HCT116 (cell line): ENCODE measurements at regions not wholly inside any gene's neighbourhood (a gene's known extent, or its start where the extent isn't known, plus 50 kb on each side); places are given as distances from the start of the nearest gene placed in this dataset.

Experiments used
- ATAC-seq: fragments of 200-7000 bp; cut with Tn5 transposase; 2 replicates; pipeline ENCODE4 v1.9.1; 2020; ENCODE audit warnings: mild to moderate bottlenecking, moderate library complexity
- BruUV-seq: library from RNA; stranded (reverse); fragments of 400-500 nt; replicated peaks from 2 replicates; lab custom pipeline; 2021; lab: Mats Ljungman, UMichigan
- CTCF ChIA-PET: fragments of 300-600 bp; sonication (Branson Sonifier 250); formaldehyde crosslinking; loops from one replicate; lab custom pipeline; 2021; ENCODE audit warnings: antibody characterized with exemption; lab: Charles Lee
- POLR2A ChIA-PET: fragments of 300-600, 350-600 bp; sonication (Branson Sonifier 250); formaldehyde crosslinking; loops from one replicate; lab custom pipeline; 2021; ENCODE audit warnings: antibody characterized with exemption; lab: Charles Lee
- RAD21 ChIA-PET, 2 experiments: fragments of 300-600 bp; sonication (Branson Sonifier 250); formaldehyde crosslinking; loops; one replicate each; lab custom pipeline; 2023; ENCODE audit warnings: low total read pairs in 2 of 2; ENCODE audit not compliant: uncharacterized antibody in 2 of 2, unreplicated experiment in 2 of 2, low non-redundant PET in 1 of 2; lab: Charles Lee
- DNase-seq: peaks from one replicate; pipeline ENCODE4 v3.0.0-alpha.2; 2010; ENCODE audit warnings: low read depth, low spot score
- H2AFZ ChIP-seq: fragments of 200-600 bp; shearing (Covaris generic), sonication (generic); 2 replicates; pipeline ENCODE4 v1.6.1; 2017; ENCODE audit warnings: low read depth, mixed run types, mixed read lengths, antibody characterized with exemption, low read length; ENCODE audit not compliant: poor library complexity, severe bottlenecking
- H3K27ac ChIP-seq: 2 replicates; pipeline ENCODE4 v1.5.1; 2012; ENCODE audit warnings: low read depth, low read length
- H3K27me3 ChIP-seq: fragments of 200-600 bp; sonication (generic); 2 replicates; pipeline ENCODE4 v1.6.1; 2016; ENCODE audit warnings: mixed run types, low read length, mixed read lengths; ENCODE audit not compliant: insufficient read depth
- H3K36me3 ChIP-seq, 2 experiments: fragments of 200-500 bp in 1 of 2; fragments of 200-600 bp in 1 of 2; sonication (Bioruptor generic) in 1 of 2; sonication (generic) in 1 of 2; 2 replicates each; pipeline versions ENCODE4 v1.5.1 to v1.6.1; 2014 to 2016; ENCODE audit warnings: low read length in 2 of 2, inconsistent platforms in 1 of 2, mixed read lengths in 1 of 2, mixed run types in 1 of 2; ENCODE audit not compliant: insufficient read depth in 2 of 2, control insufficient read depth in 1 of 2
- H3K4me1 ChIP-seq, 2 experiments: fragments of 200-600 bp in 1 of 2; sonication (generic) in 1 of 2; 2 replicates each; pipeline versions ENCODE4 v1.5.1 to v1.6.1; 2012 to 2017; ENCODE audit warnings: low read length in 2 of 2, inconsistent platforms in 1 of 2, mild to moderate bottlenecking in 1 of 2, mixed read lengths in 1 of 2, mixed run types in 1 of 2, moderate library complexity in 1 of 2; ENCODE audit not compliant: insufficient read depth in 2 of 2, control insufficient read depth in 1 of 2
- H3K4me2 ChIP-seq: fragments of 200-600 bp; sonication (generic); 2 replicates; pipeline ENCODE4 v1.6.1; 2017; ENCODE audit warnings: mixed run types, low read length, mixed read lengths
- H3K4me3 ChIP-seq, 2 experiments: fragments of 200-600 bp in 1 of 2; sonication (generic) in 1 of 2; replicated peaks in 1 of 2; 2 replicates each; pipeline ENCODE4 v1.5.1; 2011 to 2016; ENCODE audit warnings: low read length in 2 of 2, control low read depth in 1 of 2, low read depth in 1 of 2, mild to moderate bottlenecking in 1 of 2, mixed read lengths in 1 of 2, mixed run types in 1 of 2
- H3K79me2 ChIP-seq: fragments of 200-600 bp; sonication (generic); 2 replicates; pipeline ENCODE4 v1.6.1; 2017; ENCODE audit warnings: mild to moderate bottlenecking, mixed run types, low read length, moderate library complexity, mixed read lengths; ENCODE audit not compliant: insufficient read depth
- H3K9ac ChIP-seq: fragments of 200-600 bp; sonication (generic); 2 replicates; pipeline ENCODE4 v1.6.1; 2016; ENCODE audit warnings: low read length, mixed read lengths
- H3K9me2 ChIP-seq: fragments of 200-600 bp; sonication (generic), shearing (Covaris generic); 2 replicates; pipeline ENCODE4 v1.6.1; 2017; ENCODE audit warnings: mixed run types, mild to moderate bottlenecking, moderate library complexity; ENCODE audit not compliant: insufficient read depth
- H3K9me3 ChIP-seq, 2 experiments: fragments of 200-500 bp in 1 of 2; fragments of 200-600 bp in 1 of 2; sonication (Bioruptor generic) in 1 of 2; sonication (generic) in 1 of 2; 2 replicates each; pipeline ENCODE4 v1.6.1; 2014 to 2017; ENCODE audit warnings: low read length in 2 of 2, mixed read lengths in 2 of 2, inconsistent platforms in 1 of 2, low read depth in 1 of 2, mild to moderate bottlenecking in 1 of 2, mixed run types in 1 of 2, moderate library complexity in 1 of 2; ENCODE audit not compliant: control insufficient read depth in 1 of 2, insufficient read depth in 1 of 2
- H4K20me1 ChIP-seq: fragments of 200-600 bp; sonication (generic), shearing (Covaris generic); 2 replicates; pipeline ENCODE4 v1.6.1; 2017; ENCODE audit warnings: mixed run types, mild to moderate bottlenecking, moderate library complexity; ENCODE audit not compliant: insufficient read depth
- EGR1 ChIP-seq: IDR thresholded peaks from 2 replicates; pipeline ENCODE4 v1.6.1; 2012; ENCODE audit warnings: low read depth
- EZH2 ChIP-seq: fragments of 200-600 bp; sonication (generic); IDR thresholded peaks from 2 replicates; pipeline ENCODE4 v1.6.1; 2017; ENCODE audit warnings: antibody characterized with exemption, mixed run types
- FOSL1 ChIP-seq: IDR thresholded peaks from 2 replicates; pipeline ENCODE4 v1.6.1; 2012; ENCODE audit warnings: low read depth
- MAX ChIP-seq: IDR thresholded peaks from 2 replicates; pipeline ENCODE4 v1.6.1; 2012
- POLR2A ChIP-seq: IDR thresholded peaks from 2 replicates; pipeline ENCODE4 v1.7.0; 2011; ENCODE audit warnings: borderline replicate concordance; ENCODE audit not compliant: insufficient read depth, insufficient read length; ENCODE audit errors: extremely low read depth
- POLR2AphosphoS5 ChIP-seq: IDR thresholded peaks from 2 replicates; pipeline ENCODE4 v1.6.1; 2011; ENCODE audit warnings: mild to moderate bottlenecking, low read depth, low read length, moderate library complexity
- RAD21 ChIP-seq: IDR thresholded peaks from 2 replicates; pipeline ENCODE4 v1.6.1; 2012; ENCODE audit warnings: low read depth, mild to moderate bottlenecking
- YY1 ChIP-seq: IDR thresholded peaks from 2 replicates; pipeline ENCODE4 v1.6.1; 2011; ENCODE audit warnings: low read length, low read depth, moderate library complexity, mild to moderate bottlenecking; ENCODE audit not compliant: insufficient replicate concordance; ENCODE audit errors: extremely low read depth
- ZFX ChIP-seq: fragments of 450-650 bp; IDR thresholded peaks from 2 replicates; pipeline ENCODE4 v1.6.1; 2017
- intact Hi-C: fragments of 100-400 bp; cut with micrococcal nuclease; formaldehyde crosslinking; loops from 2 replicates; pipeline ENCODE4 v1.10.0; 2022
- TF ChIP-seq, protein P1 (sequence below): IDR thresholded peaks from 2 replicates; pipeline ENCODE4 v1.6.1; 2012; ENCODE audit warnings: low read depth

DNA sequence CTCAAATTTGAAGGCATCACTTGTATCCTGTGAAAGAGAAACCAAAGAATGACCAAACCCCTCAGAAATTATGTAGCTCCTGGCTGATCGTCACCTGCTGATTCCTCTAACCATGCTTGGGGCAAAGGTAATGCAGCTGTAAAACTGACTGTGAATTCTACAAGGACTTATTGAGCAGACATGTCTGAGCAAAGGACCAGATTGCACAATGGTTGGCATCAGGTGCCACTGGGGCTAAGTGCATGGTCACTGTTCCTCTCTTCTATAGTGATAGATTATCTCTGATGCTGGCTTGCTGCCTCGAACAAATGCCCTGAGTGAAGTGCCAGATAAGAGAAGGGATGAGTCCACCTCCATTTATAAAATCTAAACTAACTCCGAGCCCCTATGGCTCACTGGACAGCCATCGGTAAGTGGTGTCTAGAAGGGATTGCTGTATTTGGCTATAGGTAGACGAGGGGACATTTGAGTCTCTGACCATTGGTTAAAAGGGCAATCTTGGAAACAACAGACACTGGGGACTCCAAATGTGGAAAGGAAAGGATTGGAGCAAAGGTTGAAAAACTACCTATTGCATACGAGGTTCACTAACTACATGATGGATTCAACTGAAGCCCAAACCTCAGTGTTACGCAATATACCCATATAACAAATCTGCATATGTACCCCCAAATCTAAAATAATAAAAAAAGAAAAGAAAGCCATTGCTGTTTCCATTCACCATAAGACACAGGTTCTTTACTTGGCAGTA, 110.7 kb upstream of the IGSF1 start:
- BruUV-seq: no TSS peak
- Histone ChIP-seq H4K20me1 (no peaks in the 10 kb centered on the region), H3K27ac (no peak overlapping the region), H3K9me3 (no peaks in the 10 kb centered on the region), H3K36me3 (no peaks in the 10 kb centered on the region), H3K27me3 (no peaks in the 10 kb centered on the region), H3K4me2 (no peak overlapping the region), H2AFZ (no peak overlapping the region), H3K9ac (no peak overlapping the region), H3K4me1 (peaks cover 0 to 2% of the 10 kb centered on the region in 2 experiments; a peak in 1 of 4 replicates), H3K79me2 (no peaks in the 10 kb centered on the region), H3K9me2 (no peaks in the 10 kb centered on the region), H3K4me3 (no peak overlapping the region)
- intact Hi-C loops: no loop called here
- DNase-seq: no peak
- ATAC-seq: no peak
- TF ChIP-seq EZH2 (no peak), YY1 (no peak), EGR1 (no peak), ZFX (no peak), POLR2A (no peak), POLR2AphosphoS5 (no peak), FOSL1 (no peak), RAD21 (no peak), MAX (no peak)
- TF ChIP-seq, protein P1, sequence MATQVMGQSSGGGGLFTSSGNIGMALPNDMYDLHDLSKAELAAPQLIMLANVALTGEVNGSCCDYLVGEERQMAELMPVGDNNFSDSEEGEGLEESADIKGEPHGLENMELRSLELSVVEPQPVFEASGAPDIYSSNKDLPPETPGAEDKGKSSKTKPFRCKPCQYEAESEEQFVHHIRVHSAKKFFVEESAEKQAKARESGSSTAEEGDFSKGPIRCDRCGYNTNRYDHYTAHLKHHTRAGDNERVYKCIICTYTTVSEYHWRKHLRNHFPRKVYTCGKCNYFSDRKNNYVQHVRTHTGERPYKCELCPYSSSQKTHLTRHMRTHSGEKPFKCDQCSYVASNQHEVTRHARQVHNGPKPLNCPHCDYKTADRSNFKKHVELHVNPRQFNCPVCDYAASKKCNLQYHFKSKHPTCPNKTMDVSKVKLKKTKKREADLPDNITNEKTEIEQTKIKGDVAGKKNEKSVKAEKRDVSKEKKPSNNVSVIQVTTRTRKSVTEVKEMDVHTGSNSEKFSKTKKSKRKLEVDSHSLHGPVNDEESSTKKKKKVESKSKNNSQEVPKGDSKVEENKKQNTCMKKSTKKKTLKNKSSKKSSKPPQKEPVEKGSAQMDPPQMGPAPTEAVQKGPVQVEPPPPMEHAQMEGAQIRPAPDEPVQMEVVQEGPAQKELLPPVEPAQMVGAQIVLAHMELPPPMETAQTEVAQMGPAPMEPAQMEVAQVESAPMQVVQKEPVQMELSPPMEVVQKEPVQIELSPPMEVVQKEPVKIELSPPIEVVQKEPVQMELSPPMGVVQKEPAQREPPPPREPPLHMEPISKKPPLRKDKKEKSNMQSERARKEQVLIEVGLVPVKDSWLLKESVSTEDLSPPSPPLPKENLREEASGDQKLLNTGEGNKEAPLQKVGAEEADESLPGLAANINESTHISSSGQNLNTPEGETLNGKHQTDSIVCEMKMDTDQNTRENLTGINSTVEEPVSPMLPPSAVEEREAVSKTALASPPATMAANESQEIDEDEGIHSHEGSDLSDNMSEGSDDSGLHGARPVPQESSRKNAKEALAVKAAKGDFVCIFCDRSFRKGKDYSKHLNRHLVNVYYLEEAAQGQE: no peak
- RAD21 ChIA-PET: no interaction called here
- CTCF ChIA-PET: no interaction called here
- POLR2A ChIA-PET: no interaction called here
